ENCODE measurements at regions not wholly inside any gene's neighbourhood (a gene's known extent, or its start where the extent isn't known, plus 50 kb on each side); places are given as distances from the start of the nearest gene placed in this dataset.

- no peak overlapping the region for H3K27ac ChIP-seq (ENCODE audit: low read depth, low read length)
Measured at GRCh38 chr2:222351035-222351434, 52.2 kb upstream of the PAX3 start.

DNA sequence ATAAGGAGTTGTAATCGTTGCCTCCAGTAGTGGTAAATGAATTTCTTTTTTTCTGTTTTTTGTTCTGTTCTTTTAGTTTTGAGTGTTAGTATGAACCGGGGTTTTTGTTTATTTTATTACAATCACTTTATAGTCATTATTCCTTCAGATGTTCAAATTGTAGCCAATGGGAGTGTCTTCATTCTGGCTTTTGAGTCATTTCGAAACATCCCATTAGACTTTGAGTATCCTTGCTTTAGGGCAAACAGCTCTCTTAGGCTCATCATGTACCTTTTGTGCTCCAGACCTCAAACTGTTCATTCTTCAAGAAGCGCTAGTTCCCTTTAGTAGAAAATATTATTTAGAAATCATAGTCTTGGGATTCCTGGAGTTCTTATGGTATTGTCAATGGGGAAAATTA, 54.2 kb upstream of the PAX3 start:
- H3K4me3 ChIP-seq (ENCODE audit: low read depth, low read length), result no peak overlapping the region
- H3K9me3 ChIP-seq (ENCODE audit: control insufficient read depth, insufficient read depth, low read length), result no peaks in the 10 kb centered on the region
- H3K4me1 ChIP-seq (ENCODE audit: control insufficient read depth, insufficient read depth, low read length), result no peaks in the 10 kb centered on the region
- WGBS (ENCODE audit: insufficient coverage), result no CpG with 5 or more reads among the region's 4 CpGs
- H3K27ac ChIP-seq (ENCODE audit: low read depth, low read length), result no peak overlapping the region
- H3K36me3 ChIP-seq (ENCODE audit: control insufficient read depth, insufficient read depth, low read length), result no peaks in the 10 kb centered on the region
- H3K27me3 ChIP-seq (ENCODE audit: control insufficient read depth, insufficient read depth, low read length), result no peaks in the 10 kb centered on the region
- no peak for DNase-seq (ENCODE audit: low read depth in 4 of 6, low spot score in 6 of 6)

More at GRCh38 chr2:222351035-222351434, 52.2 kb upstream of the PAX3 start:
- H3K4me3 ChIP-seq (ENCODE audit: low read depth, low read length), result no peak overlapping the region
- WGBS (ENCODE audit: insufficient coverage), result no CpG with 5 or more reads among the region's 1 CpG
- H3K9me3 ChIP-seq (ENCODE audit: control insufficient read depth, insufficient read depth, low read length), result no peaks in the 10 kb centered on the region
- no peaks in the 10 kb centered on the region for H3K4me1 ChIP-seq (ENCODE audit: control insufficient read depth, insufficient read depth, low read length)
- DNase-seq (ENCODE audit: low read depth in 4 of 6, low spot score in 6 of 6), result no peak
- H3K36me3 ChIP-seq (ENCODE audit: control insufficient read depth, insufficient read depth, low read length), result no peaks in the 10 kb centered on the region
- H3K27me3 ChIP-seq (ENCODE audit: control insufficient read depth, insufficient read depth, low read length), result no peaks in the 10 kb centered on the region

DNA sequence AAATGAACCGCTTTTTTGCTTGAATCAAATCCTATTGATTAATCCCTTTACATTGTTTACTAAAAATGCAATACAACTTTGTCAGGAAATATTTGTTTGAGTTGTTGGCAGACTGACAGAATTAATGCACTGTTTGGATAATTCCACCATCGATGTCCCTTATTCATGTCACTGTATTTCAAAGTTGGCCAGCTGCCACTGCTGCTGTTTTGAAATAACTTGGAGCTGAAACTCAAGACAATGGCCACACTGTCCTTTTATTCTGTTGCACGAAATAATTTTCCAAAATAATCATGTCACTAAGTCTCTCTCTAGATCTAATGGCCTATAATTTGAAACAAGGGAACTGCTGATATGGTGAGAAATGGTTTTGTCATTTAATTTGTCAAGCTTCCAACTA, 55.2 kb upstream of the PAX3 start:
- Histone ChIP-seq H3K4me1 (ENCODE audit: control insufficient read depth, insufficient read depth, low read length) (no peaks in the 10 kb centered on the region), H3K27me3 (ENCODE audit: control insufficient read depth, insufficient read depth, low read length) (no peaks in the 10 kb centered on the region), H3K27ac (ENCODE audit: low read depth, low read length) (no peak overlapping the region), H3K36me3 (ENCODE audit: control insufficient read depth, insufficient read depth, low read length) (no peaks in the 10 kb centered on the region), H3K4me3 (ENCODE audit: low read depth, low read length) (no peak overlapping the region), H3K9me3 (ENCODE audit: control insufficient read depth, insufficient read depth, low read length) (no peaks in the 10 kb centered on the region)
- DNase-seq (ENCODE audit: low read depth in 4 of 6, low spot score in 6 of 6), result peak in 4 of 6 donors; percentile 0 to 51 (median 12)
- 17% methylated on average over 1 of the region's 3 CpGs for WGBS (ENCODE audit: insufficient coverage)

- Histone ChIP-seq H3K4me1 (ENCODE audit: control insufficient read depth, insufficient read depth, low read length) (no peaks in the 10 kb centered on the region), H3K4me3 (ENCODE audit: low read depth, low read length) (no peak overlapping the region), H3K27me3 (ENCODE audit: control insufficient read depth, insufficient read depth, low read length) (no peaks in the 10 kb centered on the region), H3K36me3 (ENCODE audit: control insufficient read depth, insufficient read depth, low read length) (no peaks in the 10 kb centered on the region), H3K27ac (ENCODE audit: low read depth, low read length) (no peak overlapping the region), H3K9me3 (ENCODE audit: control insufficient read depth, insufficient read depth, low read length) (no peaks in the 10 kb centered on the region)
- DNase-seq (ENCODE audit: low read depth in 4 of 6, low spot score in 6 of 6), result no peak
Measured at GRCh38 chr2:222355860-222356259, 57.1 kb upstream of the PAX3 start.

DNA sequence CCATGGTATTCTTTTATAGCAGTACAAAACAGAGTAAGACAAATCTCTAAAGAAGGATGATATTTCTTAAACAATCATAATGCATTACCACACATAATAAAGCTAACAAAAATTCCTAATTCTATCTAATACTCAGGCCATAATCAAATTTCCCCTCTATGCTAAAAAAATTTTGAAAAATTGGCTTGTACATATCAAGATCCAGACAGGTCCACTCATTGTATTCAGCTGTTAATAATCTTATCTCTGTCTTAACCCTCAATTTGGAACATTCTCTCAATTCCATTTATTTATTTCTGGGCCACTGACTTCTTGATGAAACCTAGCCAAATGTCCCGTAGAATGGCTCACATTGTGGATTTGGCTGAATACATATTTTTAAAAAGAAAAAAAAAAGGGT, 59.1 kb upstream of the PAX3 start:
- WGBS (ENCODE audit: insufficient coverage), result no CpG with 5 or more reads among the region's 1 CpG
- Histone ChIP-seq H3K4me1 (ENCODE audit: control insufficient read depth, insufficient read depth, low read length) (no peaks in the 10 kb centered on the region), H3K9me3 (ENCODE audit: control insufficient read depth, insufficient read depth, low read length) (no peaks in the 10 kb centered on the region), H3K27ac (ENCODE audit: low read depth, low read length) (no peak overlapping the region), H3K36me3 (ENCODE audit: control insufficient read depth, insufficient read depth, low read length) (no peaks in the 10 kb centered on the region), H3K27me3 (ENCODE audit: control insufficient read depth, insufficient read depth, low read length) (no peaks in the 10 kb centered on the region), H3K4me3 (ENCODE audit: low read depth, low read length) (no peak overlapping the region)
- no peak for DNase-seq (ENCODE audit: low read depth in 4 of 6, low spot score in 6 of 6)

GRCh38 chr2:222358876-222359275, 60.1 kb upstream of the PAX3 start:
- no CpG with 5 or more reads among the region's 1 CpG for WGBS (ENCODE audit: insufficient coverage)
- Histone ChIP-seq H3K4me1 (ENCODE audit: control insufficient read depth, insufficient read depth, low read length) (no peaks in the 10 kb centered on the region), H3K9me3 (ENCODE audit: control insufficient read depth, insufficient read depth, low read length) (no peaks in the 10 kb centered on the region), H3K4me3 (ENCODE audit: low read depth, low read length) (no peak overlapping the region), H3K27ac (ENCODE audit: low read depth, low read length) (no peak overlapping the region), H3K36me3 (ENCODE audit: control insufficient read depth, insufficient read depth, low read length) (no peaks in the 10 kb centered on the region), H3K27me3 (ENCODE audit: control insufficient read depth, insufficient read depth, low read length) (no peaks in the 10 kb centered on the region)
- no peak for DNase-seq (ENCODE audit: low read depth in 4 of 6, low spot score in 6 of 6)

DNA sequence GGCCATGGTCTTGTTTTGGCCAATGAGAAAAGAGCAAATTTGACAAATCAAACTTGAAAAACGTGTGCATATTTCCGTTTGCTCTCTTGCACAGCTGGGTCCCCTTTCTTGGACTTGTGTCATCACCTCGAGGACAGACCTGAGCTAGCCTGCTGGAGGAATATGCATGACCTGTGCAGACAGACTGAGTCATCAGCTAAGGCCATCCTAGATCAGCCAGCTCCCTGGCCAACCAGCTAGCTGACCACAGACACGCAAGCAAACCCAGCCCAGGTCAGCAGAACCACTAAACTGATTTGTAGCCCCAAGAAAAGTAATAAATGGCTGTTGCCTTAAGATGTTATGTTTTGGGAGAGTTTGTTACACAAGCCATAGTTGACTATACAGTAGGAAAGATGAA, 61.3 kb upstream of the PAX3 start:
- Histone ChIP-seq H3K36me3 (ENCODE audit: control insufficient read depth, insufficient read depth, low read length) (no peaks in the 10 kb centered on the region), H3K27me3 (ENCODE audit: control insufficient read depth, insufficient read depth, low read length) (no peaks in the 10 kb centered on the region), H3K4me1 (ENCODE audit: control insufficient read depth, insufficient read depth, low read length) (no peaks in the 10 kb centered on the region), H3K4me3 (ENCODE audit: low read depth, low read length) (no peak overlapping the region), H3K27ac (ENCODE audit: low read depth, low read length) (no peak overlapping the region), H3K9me3 (ENCODE audit: control insufficient read depth, insufficient read depth, low read length) (no peaks in the 10 kb centered on the region)
- DNase-seq (ENCODE audit: low read depth in 4 of 6, low spot score in 6 of 6), result no peak
- 88% methylated on average over 3 of the region's 4 CpGs for WGBS (ENCODE audit: insufficient coverage)

GRCh38 chr2:222360997-222361396, 62.2 kb upstream of the PAX3 start:
- Histone ChIP-seq H3K36me3 (ENCODE audit: control insufficient read depth, insufficient read depth, low read length) (no peaks in the 10 kb centered on the region), H3K27me3 (ENCODE audit: control insufficient read depth, insufficient read depth, low read length) (no peaks in the 10 kb centered on the region), H3K9me3 (ENCODE audit: control insufficient read depth, insufficient read depth, low read length) (no peaks in the 10 kb centered on the region), H3K4me1 (ENCODE audit: control insufficient read depth, insufficient read depth, low read length) (no peaks in the 10 kb centered on the region), H3K4me3 (ENCODE audit: low read depth, low read length) (no peak overlapping the region), H3K27ac (ENCODE audit: low read depth, low read length) (no peak overlapping the region)
- no CpG with 5 or more reads among the region's 1 CpG for WGBS (ENCODE audit: insufficient coverage)
- DNase-seq (ENCODE audit: low read depth in 4 of 6, low spot score in 6 of 6), result no peak

- WGBS (ENCODE audit: insufficient coverage), result no CpG with 5 or more reads among the region's 3 CpGs
- no peak for DNase-seq (ENCODE audit: low read depth in 4 of 6, low spot score in 6 of 6)
- Histone ChIP-seq H3K27me3 (ENCODE audit: control insufficient read depth, insufficient read depth, low read length) (no peaks in the 10 kb centered on the region), H3K9me3 (ENCODE audit: control insufficient read depth, insufficient read depth, low read length) (no peaks in the 10 kb centered on the region), H3K27ac (ENCODE audit: low read depth, low read length) (no peak overlapping the region), H3K4me1 (ENCODE audit: control insufficient read depth, insufficient read depth, low read length) (no peaks in the 10 kb centered on the region), H3K4me3 (ENCODE audit: low read depth, low read length) (no peak overlapping the region), H3K36me3 (ENCODE audit: control insufficient read depth, insufficient read depth, low read length) (no peaks in the 10 kb centered on the region)
Measured at GRCh38 chr2:222361787-222362186, 62.6 kb upstream of the SGPP2 start.

- Histone ChIP-seq H3K4me3 (ENCODE audit: low read depth, low read length) (no peak overlapping the region), H3K27me3 (ENCODE audit: control insufficient read depth, insufficient read depth, low read length) (no peaks in the 10 kb centered on the region), H3K9me3 (ENCODE audit: control insufficient read depth, insufficient read depth, low read length) (no peaks in the 10 kb centered on the region), H3K4me1 (ENCODE audit: control insufficient read depth, insufficient read depth, low read length) (no peaks in the 10 kb centered on the region), H3K36me3 (ENCODE audit: control insufficient read depth, insufficient read depth, low read length) (no peaks in the 10 kb centered on the region), H3K27ac (ENCODE audit: low read depth, low read length) (no peak overlapping the region)
- no CpG with 5 or more reads among the region's 2 CpGs for WGBS (ENCODE audit: insufficient coverage)
- no peak for DNase-seq (ENCODE audit: low read depth in 4 of 6, low spot score in 6 of 6)
Measured at GRCh38 chr2:222362336-222362735, 62.0 kb upstream of the SGPP2 start.

All from spinal cord (tissue), 9 donors.